ENCODE measurements at regions not wholly inside any gene's neighbourhood (a gene's known extent, or its start where the extent isn't known, plus 50 kb on each side); places are given as distances from the start of the nearest gene placed in this dataset.
"Not testable (repeated sequence)": the region's sequence is repeated elsewhere in the genome, so short reads cannot be mapped to it uniquely, and the experiment has no call there.

- intact Hi-C loops (cut with micrococcal nuclease) = no loop called here
Observed at GRCh38 chr2:133624551-133624950, 56.3 kb upstream of the NCKAP5 start.

- intact Hi-C loops (cut with micrococcal nuclease) = no loop called here
Observed at GRCh38 chr2:133627741-133628140, 59.5 kb upstream of the NCKAP5 start.

DNA sequence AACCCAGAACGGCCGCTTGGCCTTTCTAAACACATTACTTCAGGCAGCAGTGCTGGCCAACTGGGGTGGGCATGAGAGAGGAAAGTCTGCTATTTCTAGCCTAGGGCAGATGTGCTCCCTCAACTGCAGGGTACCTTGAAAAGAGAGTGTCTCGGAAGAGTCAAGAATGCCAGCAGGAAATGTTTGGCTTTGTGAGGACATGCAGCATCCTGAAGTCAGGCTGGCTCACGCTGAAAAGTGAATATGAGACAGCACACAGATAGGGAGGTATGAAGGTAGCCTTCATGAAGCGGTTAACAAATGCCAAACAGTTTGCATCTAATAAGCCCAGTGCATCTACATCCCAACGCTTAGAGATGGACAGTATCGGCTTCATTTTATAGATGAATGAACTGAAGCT, 65.0 kb upstream of the NCKAP5 start:
- intact Hi-C loops (cut with micrococcal nuclease) = no loop called here

DNA sequence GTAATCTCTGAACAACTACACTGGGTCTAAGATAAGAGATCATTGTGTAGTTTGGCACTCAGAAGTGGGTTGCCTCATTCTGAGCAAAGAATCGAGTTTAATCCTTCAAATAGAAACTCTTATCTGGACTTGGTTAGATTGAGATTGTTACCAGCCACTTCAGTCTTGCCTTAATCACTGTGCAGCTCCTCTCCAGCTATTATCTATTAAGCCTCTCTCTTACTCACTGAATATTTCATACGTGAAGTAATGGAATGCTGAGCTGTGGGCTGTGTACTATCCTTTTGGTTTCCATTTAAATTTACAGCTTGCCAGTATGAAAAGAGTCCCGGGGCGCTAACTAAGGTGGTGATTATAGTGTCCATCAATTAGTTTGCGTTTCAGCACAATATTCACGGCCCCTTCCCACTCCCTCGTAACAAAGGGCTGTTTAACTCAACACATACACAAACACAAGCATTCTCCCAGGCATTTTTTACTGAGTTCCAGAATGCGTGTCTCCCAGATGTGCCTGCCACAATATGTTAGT, 65.7 kb upstream of the NCKAP5 start:
- intact Hi-C loops (cut with micrococcal nuclease) = no loop called here

DNA sequence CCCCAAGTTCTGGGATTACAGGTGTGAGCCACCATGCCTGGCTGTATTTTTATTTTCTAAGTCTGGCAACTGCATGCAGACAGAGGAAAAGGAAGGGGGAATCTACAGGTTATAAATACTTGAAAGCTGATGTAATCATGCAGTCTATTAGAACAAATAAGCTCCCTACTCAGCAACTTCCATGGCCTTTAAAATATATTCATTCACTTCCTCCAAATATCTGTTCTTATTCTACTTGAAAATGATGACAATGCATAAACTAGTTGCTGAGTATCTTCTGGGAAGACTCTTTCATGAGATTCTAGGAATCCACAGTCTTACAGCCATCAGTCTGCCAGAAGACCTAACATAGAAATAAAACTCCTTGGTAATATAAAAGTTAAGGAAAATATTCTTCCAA, 66.9 kb upstream of the NCKAP5 start:
- intact Hi-C loops (cut with micrococcal nuclease) = no loop called here

DNA sequence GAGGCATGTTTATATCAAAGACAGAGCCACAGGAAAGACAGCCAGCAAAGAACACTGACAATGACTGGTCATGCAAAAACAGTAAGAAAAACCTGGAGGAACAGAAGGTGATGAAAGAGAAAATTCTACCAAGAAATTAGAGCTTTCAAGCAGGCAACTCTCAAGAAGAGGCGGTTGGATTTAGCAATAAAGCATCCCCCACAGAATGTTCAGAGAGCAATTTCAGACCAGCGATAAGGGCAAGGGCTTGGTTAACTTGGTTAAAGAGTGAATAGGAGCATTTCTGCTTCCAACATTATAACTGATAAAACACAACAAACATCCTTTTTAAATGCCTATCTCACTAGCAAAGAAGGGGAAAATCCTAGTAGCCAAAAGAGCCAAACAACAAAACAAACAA, 68.0 kb upstream of the NCKAP5 start:
- intact Hi-C loops (cut with micrococcal nuclease) = no loop called here

- intact Hi-C loops (cut with micrococcal nuclease) = no loop called here
Observed at GRCh38 chr2:133640103-133640502, 71.8 kb upstream of the NCKAP5 start.

DNA sequence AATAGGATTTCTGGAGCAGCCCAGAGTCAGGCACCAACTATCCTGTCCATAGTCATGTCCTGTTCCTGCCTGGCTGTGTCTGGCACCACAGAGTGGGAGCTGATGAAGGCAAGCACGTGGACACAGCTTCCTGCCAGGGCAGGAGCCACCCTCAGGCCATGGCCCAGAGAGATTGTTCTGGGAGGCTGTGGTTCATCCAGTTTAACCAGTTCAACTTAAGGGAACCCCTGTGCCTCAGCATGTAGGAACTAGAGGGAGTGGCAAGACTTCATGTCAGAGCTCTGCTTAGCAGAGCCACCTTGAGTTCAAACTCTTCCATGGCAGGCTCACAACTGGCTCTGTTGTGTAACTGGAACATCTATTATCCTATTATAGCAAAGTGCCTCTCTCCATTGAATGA, 73.2 kb upstream of the NCKAP5 start:
- intact Hi-C loops (cut with micrococcal nuclease) = no loop called here

DNA sequence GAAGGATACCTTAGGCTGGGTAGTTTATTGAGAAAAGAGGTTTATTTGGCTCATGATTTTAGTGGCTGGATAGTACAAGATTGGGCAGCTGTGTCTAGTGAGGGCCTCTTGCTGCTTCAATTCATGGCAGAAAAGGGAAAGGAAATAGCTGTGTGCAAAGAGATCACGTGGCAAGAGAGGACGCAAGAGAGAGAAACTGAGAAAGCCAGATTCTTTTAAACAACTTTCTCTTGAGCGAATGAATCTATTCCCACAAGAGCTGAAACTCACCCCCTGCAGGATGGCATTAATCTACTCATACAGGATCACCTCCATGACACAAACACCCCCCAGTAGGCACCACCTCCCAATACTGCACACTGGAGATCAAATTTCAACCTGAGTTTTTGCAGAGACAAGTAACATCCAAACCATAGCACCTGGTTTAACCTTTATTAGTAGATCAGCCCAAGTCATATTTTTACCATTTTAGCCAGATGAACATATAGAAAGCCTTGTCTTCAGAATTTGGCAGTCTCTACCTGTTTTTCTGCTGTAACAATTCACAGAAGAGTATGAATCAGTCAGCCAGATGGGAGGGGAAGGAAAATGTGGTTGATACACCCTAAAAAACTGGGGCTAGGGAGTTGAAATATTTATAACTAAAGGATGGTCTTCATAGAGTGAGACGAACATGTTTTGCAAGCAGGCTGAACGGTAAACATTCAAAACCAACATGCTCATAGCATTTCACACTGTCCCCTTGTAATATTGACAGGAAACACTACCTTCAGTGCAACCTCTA, 73.9 kb upstream of the NCKAP5 start:
- intact Hi-C loops (cut with micrococcal nuclease) = no loop called here

- intact Hi-C loops (cut with micrococcal nuclease) = no loop called here
Observed at GRCh38 chr2:133642791-133643191, 74.5 kb upstream of the NCKAP5 start.

GRCh38 chr2:133643863-133644262, 75.6 kb upstream of the NCKAP5 start:
- intact Hi-C loops (cut with micrococcal nuclease) = no loop called here

- intact Hi-C loops (cut with micrococcal nuclease) = no loop called here
Observed at GRCh38 chr2:133644846-133645245, 76.6 kb upstream of the NCKAP5 start.

GRCh38 chr2:133647386-133647785, 79.1 kb upstream of the NCKAP5 start:
- intact Hi-C loops (cut with micrococcal nuclease) = not testable (repeated sequence)

GRCh38 chr2:133651861-133652260, 83.6 kb upstream of the NCKAP5 start:
- intact Hi-C loops (cut with micrococcal nuclease) = no loop called here

- intact Hi-C loops (cut with micrococcal nuclease) = no loop called here
Observed at GRCh38 chr2:133652398-133652797, 84.1 kb upstream of the NCKAP5 start.

DNA sequence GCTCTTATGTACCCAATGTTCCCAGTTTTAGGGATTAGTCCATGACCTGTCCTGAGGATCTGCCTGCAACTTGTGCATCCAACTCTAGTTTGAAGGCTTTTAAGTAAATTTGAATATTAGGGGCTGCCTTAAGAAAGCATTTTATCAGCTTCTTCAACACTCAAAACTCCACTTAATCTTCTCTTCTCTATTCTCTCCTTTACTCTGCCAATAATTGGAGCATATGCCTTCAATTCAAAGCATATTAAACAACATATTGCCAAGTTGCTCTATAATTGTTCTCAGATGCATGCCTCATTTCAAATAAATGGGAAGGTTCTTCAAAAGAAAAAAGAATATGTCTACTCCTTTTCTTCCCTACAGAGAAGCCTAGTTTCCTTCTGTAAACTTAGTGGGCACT, 84.8 kb upstream of the NCKAP5 start:
- intact Hi-C loops (cut with micrococcal nuclease) = no loop called here

DNA sequence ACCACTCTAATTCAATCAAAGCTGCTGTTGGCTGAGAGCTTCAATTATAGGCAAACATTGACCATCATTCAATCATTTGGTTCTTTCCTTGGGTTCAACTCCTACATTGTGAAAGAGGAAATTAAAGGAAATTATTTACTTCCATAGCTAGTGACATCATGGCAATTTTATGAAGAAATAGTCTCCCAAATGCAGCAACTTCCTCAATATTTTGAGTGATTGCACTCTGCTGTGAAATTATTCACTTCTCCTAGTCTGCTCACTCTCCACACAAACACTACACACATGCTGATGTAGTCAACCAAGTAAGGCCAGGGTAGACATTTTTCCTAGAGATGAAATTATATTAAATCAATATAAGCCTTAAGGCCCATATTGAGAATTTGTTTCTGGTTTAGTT, 86.7 kb upstream of the NCKAP5 start:
- intact Hi-C loops (cut with micrococcal nuclease) = no loop called here

DNA sequence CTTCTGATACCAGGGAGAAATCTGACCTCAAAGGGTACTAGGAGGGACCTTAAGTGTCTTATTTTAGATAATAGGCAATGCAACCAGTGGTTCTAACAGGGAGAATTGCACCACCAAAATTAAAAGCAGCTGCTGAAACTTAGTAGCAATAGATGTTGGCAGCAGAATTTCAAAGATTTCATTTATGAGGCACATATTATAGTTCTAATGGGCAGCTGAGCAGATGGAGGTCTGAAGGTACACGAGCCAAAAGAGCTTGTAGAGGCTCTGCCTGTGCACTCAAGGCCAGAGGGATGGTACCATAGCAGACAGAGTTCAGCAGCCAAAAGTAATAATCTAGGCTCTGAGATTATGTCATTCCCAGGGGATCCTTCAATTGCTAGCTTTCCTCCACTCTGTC, 87.3 kb upstream of the NCKAP5 start:
- intact Hi-C loops (cut with micrococcal nuclease) = no loop called here

DNA sequence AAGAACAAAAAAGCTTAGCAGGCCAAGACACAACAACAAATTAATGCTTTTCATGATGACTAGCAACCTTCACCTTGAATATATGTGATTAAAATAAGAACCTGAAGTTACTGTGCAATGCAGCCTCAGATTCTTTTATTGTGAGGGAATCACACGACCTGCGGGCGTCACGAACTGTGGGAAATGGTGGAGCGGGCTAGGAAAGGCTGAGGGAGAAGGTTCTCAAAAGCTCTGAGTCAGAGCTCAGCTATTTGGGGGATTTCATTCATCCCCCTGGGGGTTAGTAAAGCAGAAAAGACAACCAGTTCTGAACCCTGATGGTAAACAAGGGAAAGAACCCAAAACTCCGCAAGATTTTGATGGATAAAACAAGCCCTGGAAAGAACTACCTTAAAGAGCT, 89.3 kb upstream of the NCKAP5 start:
- intact Hi-C loops (cut with micrococcal nuclease) = no loop called here

GRCh38 chr2:133658020-133658903, 90.0 kb upstream of the NCKAP5 start:
- intact Hi-C loops (cut with micrococcal nuclease) = no loop called here

DNA sequence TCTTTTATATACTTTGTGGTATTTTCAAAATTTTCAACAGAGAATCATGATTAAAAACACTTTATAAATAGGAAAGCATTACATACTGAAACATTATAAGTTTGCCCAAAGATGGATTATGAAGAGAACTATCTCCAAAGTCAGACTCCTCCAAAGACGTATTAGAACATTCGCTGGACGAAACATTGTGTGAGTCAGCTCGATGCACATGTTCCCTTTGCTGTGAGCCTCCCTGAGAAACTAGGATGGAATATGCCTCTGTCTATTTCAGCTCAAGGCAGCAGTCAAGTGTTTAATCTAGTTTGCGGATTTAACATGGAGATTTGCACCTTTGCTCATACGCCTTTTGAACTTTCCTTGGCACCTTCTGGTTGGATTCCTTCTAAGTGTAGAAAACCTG, 92.2 kb upstream of the NCKAP5 start:
- intact Hi-C loops (cut with micrococcal nuclease) = no loop called here

DNA sequence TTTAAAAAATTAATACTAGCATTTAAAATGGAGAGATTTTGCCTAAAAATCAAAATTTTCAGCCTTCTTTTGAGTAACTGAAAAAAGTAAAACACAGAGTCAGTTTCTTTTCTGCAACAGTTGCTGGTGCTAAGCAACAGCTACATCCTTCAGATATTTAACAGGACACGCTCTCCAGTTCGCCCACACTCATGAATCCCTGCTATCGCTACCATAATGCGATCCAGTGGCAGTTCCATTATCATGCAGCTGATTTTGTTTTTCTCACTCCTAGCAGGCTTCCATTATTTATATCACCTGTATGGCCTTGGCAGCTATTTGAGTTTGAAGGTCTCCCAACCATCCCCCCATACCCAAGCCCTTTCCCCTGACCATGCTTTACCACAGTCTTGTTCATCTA, 93.1 kb upstream of the NCKAP5 start:
- intact Hi-C loops (cut with micrococcal nuclease) = no loop called here
